Activated T-cell treated with anti-CD3 and anti-CD28 coated beads for 48 hours (primary cell): ENCODE measurements at regions not wholly inside any gene's neighbourhood (a gene's known extent, or its start where the extent isn't known, plus 50 kb on each side); places are given as distances from the start of the nearest gene placed in this dataset.
A peak's percentile ranks its signal among the peaks of the same experiment; 100 is the strongest.

Experiments used
- DNase-seq: peaks from one replicate; pipeline ENCODE4 v3.0.0-alpha.2; 2020; ENCODE audit warnings: low read depth

GRCh38 chr5:171509467-171509866, 90.0 kb downstream of the FGF18 start:
- DNase-seq: no peak

GRCh38 chr5:171512397-171512796, 93.0 kb downstream of the FGF18 start:
- no peak for DNase-seq

GRCh38 chr5:171513591-171513990, 94.1 kb downstream of the FGF18 start:
- no peak for DNase-seq

- no peak for DNase-seq
Measured at GRCh38 chr5:171518916-171519315, 99.5 kb downstream of the FGF18 start.

GRCh38 chr5:171520300-171521174, 101.1 kb downstream of the FGF18 start:
- no peak for DNase-seq

GRCh38 chr5:171521219-171521633, 101.8 kb downstream of the FGF18 start:
- DNase-seq: no peak

- DNase-seq: no peak
Measured at GRCh38 chr5:171521679-171522078, 102.2 kb downstream of the FGF18 start.

- DNase-seq: no peak
Measured at GRCh38 chr5:171523781-171524180, 104.3 kb downstream of the FGF18 start.

- DNase-seq: no peak
Measured at GRCh38 chr5:171524466-171524865, 105.0 kb downstream of the FGF18 start.

GRCh38 chr5:171525085-171525484, 105.6 kb downstream of the FGF18 start:
- no peak for DNase-seq

- no peak for DNase-seq
Measured at GRCh38 chr5:171528036-171528435, 108.6 kb downstream of the FGF18 start.

- DNase-seq: no peak
Measured at GRCh38 chr5:171528865-171529614, 109.6 kb downstream of the FGF18 start.

GRCh38 chr5:171531638-171532037, 112.2 kb downstream of the FGF18 start:
- DNase-seq: no peak

GRCh38 chr5:171533153-171533552, 113.7 kb downstream of the FGF18 start:
- no peak for DNase-seq

GRCh38 chr5:171534043-171534895, 114.8 kb downstream of the FGF18 start:
- peak; percentile 21 for DNase-seq

GRCh38 chr5:171535162-171535561, 115.7 kb downstream of the FGF18 start:
- DNase-seq: no peak

GRCh38 chr5:171537070-171537849, 117.8 kb downstream of the FGF18 start:
- no peak for DNase-seq

GRCh38 chr5:171537923-171538537, 118.6 kb downstream of the FGF18 start:
- no peak for DNase-seq

- no peak for DNase-seq
Measured at GRCh38 chr5:171538681-171539080, 119.2 kb downstream of the FGF18 start.

- no peak for DNase-seq
Measured at GRCh38 chr5:171540865-171541264, 121.4 kb downstream of the FGF18 start.

- no peak for DNase-seq
Measured at GRCh38 chr5:171541341-171541776, 121.9 kb downstream of the FGF18 start.
